ENCODE measurements at regions not wholly inside any gene's neighbourhood (a gene's known extent, or its start where the extent isn't known, plus 50 kb on each side); places are given as distances from the start of the nearest gene placed in this dataset.

- DNase-seq = no peak
Observed at GRCh38 chr11:45471266-45471665, 185.1 kb upstream of the SYT13 start.

GRCh38 chr11:45470794-45471167 lies 184.6 kb upstream of the SYT13 start:
- no peak for DNase-seq

GRCh38 chr11:45470151-45470793 lies 184.1 kb upstream of the SYT13 start:
- DNase-seq = no peak

- DNase-seq = no peak
Observed at GRCh38 chr11:45468267-45468856, 182.2 kb upstream of the SYT13 start.

- DNase-seq = no peak
Observed at GRCh38 chr11:45463541-45463940, 177.4 kb upstream of the SYT13 start.

DNA sequence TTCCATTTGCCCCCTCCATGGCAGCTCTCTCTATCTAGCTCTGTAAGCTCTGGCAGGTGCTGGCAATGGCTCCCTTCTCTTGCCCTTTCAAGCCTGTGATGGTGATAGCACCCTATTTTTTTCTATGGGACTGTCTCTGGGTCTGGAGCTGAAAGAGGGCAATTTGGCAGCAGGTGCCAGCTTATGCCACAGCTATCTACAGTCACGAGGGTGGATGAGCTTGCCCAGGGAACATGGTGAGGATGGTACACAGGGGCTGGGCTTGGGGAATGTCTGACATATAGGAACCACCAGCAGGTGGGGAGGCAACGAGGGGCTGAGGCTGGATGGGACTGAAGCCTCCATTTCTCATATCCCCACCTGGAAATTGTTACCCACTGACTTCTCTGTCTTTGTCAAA lies 175.4 kb upstream of the SYT13 start:
- DNase-seq = no peak

DNA sequence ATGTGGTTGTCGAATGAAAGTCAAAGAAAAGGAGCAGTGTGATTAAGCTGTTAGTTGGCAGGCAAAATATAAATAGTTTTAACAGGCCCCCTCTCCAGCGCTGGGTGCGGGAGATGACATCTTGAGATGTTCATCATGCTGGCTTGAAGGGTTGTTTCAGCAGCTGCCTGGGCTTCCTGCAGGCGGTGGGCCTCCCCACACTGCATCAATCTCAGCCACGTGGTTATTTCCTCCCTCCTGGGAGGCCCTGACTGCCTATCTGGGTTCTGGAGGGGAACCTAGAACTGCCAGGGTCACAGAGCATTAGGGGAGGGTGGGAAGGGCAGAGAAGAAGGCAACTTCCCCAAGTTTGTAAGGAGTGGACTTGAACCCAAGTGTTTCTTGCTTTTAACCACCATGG lies 173.3 kb upstream of the SYT13 start:
- no peak for DNase-seq

GRCh38 chr11:45458269-45458668 lies 172.1 kb upstream of the SYT13 start:
- DNase-seq = no peak

GRCh38 chr11:45457649-45458048 lies 171.5 kb upstream of the SYT13 start:
- no peak for DNase-seq

DNA sequence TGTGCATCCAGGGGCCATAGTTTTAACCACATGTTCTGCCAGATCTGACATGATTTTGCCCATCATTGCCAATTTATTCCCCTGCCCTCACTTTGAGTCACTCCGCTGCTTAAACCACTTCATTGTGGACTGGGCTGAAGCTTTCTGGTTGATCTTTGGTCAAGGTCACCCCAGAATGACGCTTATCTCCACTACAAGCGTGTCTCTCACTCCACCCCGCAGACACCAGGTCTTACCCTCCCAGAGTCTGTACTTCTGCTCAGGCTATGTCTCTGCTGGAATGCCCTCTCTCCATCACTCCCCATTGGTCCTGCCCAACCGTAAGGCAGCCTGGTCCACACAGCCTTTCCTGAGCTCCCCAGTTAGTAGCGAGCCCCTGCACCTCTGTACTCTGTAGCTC lies 170.5 kb upstream of the SYT13 start:
- DNase-seq = no peak

DNA sequence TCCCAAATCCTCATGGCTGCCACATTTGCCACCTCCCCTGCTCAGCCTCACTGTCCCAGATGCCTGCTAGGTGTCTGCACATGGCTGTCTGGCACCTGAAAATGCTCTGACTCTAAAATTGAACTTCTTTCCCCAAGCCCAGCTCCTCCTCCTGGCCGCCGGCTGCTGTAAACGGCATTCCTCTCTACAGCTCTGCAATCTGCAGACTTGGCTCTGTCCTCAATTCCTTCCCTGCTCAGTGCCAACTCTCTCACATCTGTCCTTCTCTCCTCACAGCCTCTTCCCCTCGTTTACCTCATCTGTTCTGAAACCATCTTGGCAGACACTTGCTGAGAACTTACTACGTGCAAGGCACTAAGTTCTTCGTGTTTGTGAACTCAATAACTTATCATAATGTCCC lies 169.4 kb upstream of the SYT13 start:
- DNase-seq = no peak

GRCh38 chr11:45454917-45455401 lies 168.8 kb upstream of the SYT13 start:
- no peak for DNase-seq

DNA sequence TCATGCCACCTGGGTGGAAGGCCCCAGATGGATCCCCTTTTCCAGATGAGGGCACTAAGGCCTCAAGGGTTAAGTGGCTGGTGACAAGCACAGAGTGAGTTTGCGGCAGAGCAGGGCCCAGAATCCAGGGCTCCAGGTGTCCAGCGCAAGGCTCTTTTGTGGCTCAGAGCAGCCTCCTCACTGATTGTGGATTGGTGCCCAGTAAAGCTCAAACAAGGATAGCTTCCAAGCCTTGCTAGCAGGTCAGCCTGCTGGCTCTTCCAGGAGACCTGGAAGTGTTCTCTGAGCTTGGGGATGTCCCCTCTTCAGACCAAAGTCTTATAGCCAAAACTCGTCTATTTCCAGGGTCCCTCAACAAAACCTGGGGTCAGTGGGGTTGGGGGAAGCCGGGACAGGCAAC lies 167.6 kb upstream of the SYT13 start:
- no peak for DNase-seq

DNA sequence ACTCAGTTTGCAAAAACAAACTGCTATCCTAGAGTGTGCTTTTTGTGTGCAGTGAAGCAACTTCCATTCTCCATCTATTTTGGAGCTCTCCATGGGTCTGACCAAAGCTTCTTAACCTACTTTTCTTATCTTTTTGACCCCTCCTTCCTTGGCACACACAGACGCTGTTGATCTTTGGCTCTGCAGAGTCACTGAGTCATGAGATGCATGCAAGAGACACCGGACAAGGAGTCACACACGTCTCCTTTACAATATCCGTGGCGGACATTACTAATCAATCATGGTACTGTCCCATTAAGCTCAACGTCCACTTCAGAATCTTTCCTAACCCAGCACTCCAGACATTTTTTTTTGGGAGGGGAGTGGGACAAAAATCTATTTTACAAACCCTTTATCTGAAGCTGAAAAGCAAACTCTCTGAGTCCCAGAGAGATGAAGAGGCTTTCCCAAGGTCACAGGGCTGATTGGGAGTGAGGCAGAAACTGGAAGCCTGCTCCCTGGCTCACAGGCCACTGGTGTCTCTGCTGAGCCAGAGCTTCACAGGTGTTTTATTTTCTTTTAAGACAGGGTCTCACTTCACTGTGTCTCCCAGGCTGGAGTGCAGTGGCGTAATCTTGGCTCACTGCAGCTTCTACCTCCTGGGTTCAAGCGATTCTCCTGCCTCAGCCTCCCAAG lies 165.8 kb upstream of the SYT13 start:
- no peak for DNase-seq

DNA sequence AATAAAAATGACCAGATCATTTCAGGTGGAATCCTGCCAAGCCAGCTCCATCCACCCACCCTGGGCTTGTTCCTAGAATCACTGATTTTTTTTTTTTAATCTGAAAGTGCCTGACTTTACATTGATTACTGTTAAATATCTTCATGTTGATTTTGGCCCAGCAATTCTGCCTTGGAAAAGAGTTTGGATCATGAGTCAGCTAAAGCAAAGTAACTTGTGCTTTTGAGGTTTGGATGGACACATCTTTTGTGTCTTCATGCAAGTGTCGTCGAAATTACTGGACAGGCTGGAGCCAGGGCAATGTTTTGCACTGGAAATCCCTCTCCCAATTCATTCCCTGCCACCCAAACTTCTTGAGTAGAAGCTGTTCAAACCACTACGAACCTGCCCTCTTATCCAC lies 164.0 kb upstream of the SYT13 start:
- no peak for DNase-seq

DNA sequence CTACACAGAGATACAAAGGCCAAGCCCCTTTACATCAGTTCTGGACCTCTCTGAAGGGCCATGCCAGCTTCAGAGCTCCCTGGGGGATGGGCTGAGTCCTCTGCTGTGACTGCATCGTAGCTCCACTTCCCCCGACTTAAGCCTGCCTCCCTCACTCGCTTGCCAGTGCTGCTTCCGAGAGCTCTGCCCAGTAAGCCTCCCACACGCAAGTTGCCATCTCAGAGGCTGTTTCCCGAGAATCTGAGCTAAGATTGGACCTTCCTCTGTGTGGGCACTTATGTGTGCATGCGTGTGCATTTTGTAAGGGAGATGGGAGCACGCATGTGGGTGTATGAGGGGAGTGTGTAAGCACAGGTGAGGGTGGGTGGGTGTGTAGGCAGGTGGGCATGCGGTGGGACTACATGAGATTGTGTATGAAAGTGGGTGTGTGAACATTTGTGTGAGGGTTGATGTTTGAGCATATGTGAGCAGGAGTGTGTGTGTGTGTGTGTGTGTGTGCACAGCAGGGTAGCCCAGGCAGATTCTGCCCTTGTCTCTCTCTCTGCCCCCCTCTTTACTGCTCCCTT lies 163.0 kb upstream of the SYT13 start:
- DNase-seq = no peak

DNA sequence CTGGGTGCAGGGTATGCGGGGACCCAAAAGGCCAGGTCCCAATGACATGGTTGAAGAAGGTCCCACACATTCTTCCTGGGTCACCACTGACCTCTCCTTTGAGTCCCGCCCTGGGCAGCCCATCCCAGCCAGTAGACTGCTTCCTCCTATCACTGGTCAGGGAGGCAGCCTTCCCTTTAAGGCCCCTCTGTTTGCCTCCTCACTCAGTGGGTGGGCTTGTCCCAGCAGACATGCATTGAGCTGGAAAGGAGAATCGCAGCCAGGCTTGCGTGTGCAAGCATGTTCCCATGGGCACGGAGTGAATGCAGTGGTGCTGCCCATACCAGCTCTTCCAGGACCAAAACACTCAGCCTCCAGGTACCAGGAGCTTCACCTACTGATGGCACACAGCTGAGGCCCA lies 162.4 kb upstream of the SYT13 start:
- no peak for DNase-seq

- DNase-seq = no peak
Observed at GRCh38 chr11:45446998-45447397, 160.9 kb upstream of the SYT13 start.

DNA sequence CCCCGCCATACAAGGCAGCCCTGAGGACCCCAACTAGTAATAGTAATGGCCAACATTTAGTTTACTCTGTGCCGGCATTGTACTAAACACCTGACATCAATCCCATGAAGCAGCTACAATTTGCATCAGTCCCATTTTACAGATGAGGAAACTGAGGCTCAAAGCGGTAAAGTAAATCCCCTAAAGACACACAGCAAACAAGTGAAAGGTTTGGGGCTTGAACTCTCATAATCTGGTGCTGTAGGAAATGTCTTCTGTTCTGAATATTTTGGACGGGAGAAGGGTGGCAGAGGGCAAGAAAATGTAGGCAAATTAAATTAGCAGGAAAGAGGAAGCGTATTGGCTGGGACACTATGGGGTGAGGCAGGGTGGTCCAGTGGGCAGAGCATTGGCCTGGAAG lies 160.3 kb upstream of the SYT13 start:
- DNase-seq = no peak

- DNase-seq = no peak
Observed at GRCh38 chr11:45444796-45445195, 158.7 kb upstream of the SYT13 start.

- no peak for DNase-seq
Observed at GRCh38 chr11:45440111-45440510, 154.0 kb upstream of the SYT13 start.

DNA sequence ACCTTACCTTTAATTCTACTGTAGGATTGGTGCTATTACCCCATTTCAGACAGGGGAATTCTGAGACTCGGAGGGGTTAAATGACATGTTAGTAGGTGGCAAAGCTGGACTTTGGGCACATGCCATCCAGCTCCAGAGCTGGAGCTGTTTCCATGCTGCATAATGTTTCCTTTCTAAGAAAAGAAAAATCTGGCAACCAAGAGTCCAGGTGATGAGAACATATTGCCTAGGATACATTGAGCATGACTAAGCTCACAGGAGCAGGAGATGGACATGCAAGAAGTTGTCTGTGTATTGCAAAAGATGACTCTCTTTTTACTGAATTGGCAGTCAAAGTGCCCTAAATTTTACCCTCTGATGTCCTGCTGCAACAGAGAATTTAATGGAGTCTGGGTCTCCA lies 150.8 kb upstream of the SYT13 start:
- DNase-seq = no peak

GRCh38 chr11:45436118-45436517 lies 150.0 kb upstream of the SYT13 start:
- DNase-seq = no peak

DNA sequence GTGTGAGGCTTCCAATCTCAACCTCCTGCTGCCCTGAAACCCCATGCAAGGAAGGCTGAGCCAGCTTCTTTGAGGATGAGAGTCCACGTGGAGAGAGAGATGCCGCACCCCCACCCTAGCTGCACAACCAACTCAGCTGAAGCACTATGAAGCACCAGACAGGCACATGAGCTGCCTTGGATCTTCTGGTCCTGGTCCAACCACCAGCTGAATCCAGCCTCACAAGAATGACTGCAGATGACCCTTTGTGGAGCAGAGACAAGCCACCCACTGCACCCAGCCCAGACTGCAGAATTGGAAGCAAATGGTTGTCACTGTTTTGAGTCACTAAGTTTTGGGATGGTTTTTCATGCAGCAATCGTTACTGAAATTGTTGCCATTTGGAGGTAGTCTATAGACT lies 149.6 kb upstream of the SYT13 start:
- DNase-seq = no peak
